ENCODE measurements at regions not wholly inside any gene's neighbourhood (a gene's known extent, or its start where the extent isn't known, plus 50 kb on each side); places are given as distances from the start of the nearest gene placed in this dataset.

DNA sequence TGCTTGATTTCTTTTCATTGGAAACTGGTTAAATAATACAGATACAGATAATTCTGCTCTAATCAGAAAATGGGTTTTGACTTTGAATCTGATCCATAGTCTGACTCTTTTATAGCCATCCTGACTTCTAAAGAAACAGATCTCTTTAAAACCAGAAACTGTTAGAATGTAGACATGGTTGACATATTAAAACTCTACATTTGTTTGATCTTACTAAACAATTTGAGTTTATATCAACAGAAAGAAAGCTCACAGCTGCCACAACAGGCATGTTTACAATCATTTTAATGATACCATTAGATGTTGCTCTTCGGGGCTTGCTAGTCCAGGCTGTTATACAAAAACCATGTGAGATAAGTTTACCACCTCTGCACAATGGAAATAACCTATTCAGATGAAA, 193.0 kb upstream of the SEMA3A start:
- TF ChIP-seq, protein P1, sequence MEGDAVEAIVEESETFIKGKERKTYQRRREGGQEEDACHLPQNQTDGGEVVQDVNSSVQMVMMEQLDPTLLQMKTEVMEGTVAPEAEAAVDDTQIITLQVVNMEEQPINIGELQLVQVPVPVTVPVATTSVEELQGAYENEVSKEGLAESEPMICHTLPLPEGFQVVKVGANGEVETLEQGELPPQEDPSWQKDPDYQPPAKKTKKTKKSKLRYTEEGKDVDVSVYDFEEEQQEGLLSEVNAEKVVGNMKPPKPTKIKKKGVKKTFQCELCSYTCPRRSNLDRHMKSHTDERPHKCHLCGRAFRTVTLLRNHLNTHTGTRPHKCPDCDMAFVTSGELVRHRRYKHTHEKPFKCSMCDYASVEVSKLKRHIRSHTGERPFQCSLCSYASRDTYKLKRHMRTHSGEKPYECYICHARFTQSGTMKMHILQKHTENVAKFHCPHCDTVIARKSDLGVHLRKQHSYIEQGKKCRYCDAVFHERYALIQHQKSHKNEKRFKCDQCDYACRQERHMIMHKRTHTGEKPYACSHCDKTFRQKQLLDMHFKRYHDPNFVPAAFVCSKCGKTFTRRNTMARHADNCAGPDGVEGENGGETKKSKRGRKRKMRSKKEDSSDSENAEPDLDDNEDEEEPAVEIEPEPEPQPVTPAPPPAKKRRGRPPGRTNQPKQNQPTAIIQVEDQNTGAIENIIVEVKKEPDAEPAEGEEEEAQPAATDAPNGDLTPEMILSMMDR (conservative IDR thresholded peaks at IDR 0.05) = no peak

DNA sequence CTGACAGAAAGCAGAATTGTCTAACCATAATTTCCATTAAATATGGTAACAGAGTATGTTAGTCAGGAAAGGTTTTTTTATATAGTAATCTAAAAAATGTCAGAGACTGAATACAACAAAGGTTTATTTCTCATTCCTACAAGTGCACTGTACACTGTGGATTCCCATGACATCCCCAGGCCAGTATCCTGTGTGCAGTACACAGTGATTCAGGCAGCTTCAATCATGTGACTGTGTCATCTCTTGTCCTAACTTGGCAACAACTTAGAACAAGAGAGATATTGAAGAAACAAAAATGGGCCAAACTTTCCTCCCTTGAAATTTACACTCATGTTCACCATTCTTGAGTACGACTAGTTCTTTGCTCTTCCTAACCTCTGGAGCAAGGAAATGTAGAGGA, 189.8 kb upstream of the SEMA3A start:
- H3K27ac ChIP-seq = no peak overlapping the region
- TF ChIP-seq, protein P1 (conservative IDR thresholded peaks at IDR 0.05) = no peak

More for the DNA sequence above, 193.0 kb upstream of the SEMA3A start:
- H3K27ac ChIP-seq = no peak overlapping the region

DNA sequence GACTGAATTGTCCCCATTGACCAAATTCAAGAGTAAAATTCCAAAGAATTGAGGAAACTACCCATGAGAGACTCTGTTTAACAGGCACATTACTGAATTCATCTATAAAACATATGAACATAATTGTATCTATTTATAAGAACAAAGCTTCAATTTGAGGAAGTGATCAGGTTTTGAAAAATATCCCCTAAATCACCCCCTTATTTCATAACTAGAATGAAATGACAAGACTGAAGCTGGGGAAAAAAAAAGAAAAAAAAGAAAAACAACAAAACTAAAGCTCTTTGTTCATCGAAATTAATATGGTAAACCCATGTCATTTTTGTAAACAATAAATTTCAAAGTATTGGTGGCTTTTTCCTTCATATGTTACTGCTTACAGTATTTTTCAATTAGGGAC, 184.9 kb upstream of the SEMA3A start:
- TF ChIP-seq, protein P1 (conservative IDR thresholded peaks at IDR 0.05) = no peak
- H3K27ac ChIP-seq = no peak overlapping the region

DNA sequence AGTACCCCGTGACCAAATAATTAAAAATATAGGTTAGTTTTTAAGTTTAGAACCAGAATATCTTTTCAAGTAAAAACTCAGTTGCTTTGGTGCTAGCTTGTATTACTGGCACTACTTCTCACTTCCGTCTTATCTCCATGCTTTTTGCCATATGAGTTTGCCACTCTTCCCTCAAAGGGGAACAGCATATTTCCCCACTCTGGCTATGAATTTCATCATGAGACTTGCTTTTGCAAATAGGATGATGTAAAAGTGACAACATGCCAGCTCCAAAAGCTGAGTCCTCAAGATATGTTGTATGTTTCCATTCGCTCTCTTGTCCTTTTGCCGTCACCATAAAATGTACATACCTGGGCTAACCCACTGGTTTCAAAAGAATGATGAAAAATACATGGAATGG, 178.1 kb upstream of the SEMA3A start:
- no peak overlapping the region for H3K27ac ChIP-seq
- TF ChIP-seq, protein P1 (conservative IDR thresholded peaks at IDR 0.05) = no peak

DNA sequence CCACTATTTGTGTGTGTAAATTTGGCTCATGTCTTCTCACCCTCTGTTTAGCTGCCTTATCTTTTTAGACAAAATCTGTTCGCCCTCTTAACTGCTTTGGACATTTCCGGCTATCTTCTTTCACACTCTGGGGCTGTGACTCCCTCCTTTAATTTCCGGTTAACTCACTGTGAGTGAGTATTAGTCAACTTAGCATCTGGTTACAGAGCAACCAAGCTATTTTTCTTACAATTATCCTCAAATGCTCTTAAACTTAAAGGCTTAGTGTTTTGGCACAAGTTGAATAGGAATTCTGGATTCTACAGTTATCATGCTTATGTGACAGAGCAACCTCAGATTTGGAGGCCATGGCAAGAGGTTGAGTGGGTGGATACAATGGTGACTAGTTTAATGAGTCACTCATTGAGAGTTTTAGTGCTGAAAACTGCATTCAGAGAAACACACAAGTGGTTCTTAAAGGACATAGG, 177.6 kb upstream of the SEMA3A start:
- TF ChIP-seq, protein P1 (conservative IDR thresholded peaks at IDR 0.05) = no peak
- H3K27ac ChIP-seq = no peak overlapping the region

DNA sequence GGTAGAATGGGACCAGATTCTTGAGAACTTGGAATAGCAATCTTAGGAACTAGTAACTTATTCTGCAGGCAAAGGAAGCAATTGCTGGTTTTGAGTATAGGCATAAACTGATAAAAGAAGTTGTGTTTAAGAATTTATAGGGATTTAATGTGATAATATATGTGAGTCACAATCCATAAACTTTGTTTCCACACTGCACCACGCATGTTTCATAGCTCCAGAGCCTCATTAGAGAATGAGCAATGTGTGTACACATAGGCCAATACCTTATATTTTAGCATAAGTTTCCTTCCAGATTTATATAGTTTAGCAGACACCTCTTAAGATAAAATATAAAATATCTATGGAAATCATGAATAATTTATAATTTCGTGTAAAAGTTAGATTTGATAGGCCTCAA, 175.5 kb upstream of the SEMA3A start:
- no peak overlapping the region for H3K27ac ChIP-seq
- TF ChIP-seq, protein P1 (conservative IDR thresholded peaks at IDR 0.05) = no peak

DNA sequence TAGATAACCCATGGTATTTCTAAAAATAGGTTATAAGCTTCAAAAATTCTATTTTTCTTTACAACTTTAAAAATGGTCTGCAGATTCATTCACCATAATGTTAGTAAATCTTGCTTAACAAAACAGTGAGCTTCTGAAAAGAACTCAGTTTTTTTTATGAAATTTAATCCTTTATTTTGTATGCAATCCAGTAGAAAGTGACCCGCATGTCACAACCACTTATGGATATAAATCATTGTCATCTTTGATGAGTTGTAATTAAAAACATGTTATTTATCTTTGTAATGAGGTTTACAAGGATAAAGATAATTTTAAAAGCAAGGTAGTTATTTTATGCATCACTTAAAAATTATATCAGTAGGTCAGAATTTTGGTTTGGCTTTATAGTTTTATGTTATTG, 173.5 kb upstream of the SEMA3A start:
- no peak overlapping the region for H3K27ac ChIP-seq
- TF ChIP-seq, protein P1 (conservative IDR thresholded peaks at IDR 0.05) = no peak
